CD8-positive, alpha-beta memory T cell (primary cell): ENCODE measurements at regions not wholly inside any gene's neighbourhood (a gene's known extent, or its start where the extent isn't known, plus 50 kb on each side); places are given as distances from the start of the nearest gene placed in this dataset.

Experiments
- CTCF ChIA-PET: fragments of 350-600 bp; sonication (Branson Sonifier 250); formaldehyde crosslinking; loops from one replicate; lab custom pipeline; 2021; ENCODE audit warnings: antibody characterized with exemption; lab: Charles Lee
- POLR2A ChIA-PET: fragments of 350-600 bp; sonication (Branson Sonifier 250); formaldehyde crosslinking; loops from one replicate; lab custom pipeline; 2021; ENCODE audit warnings: antibody characterized with exemption; lab: Charles Lee
- DNase-seq, 5 donors: peaks; one replicate each; pipeline versions ENCODE4 v3.0.0 to v3.0.0-alpha.2; 2020 to 2022; ENCODE audit warnings: mixed read lengths in 1 of 5
- H3K27ac ChIP-seq: one replicate; pipeline ENCODE4 v1.7.0; 2013; ENCODE audit warnings: low read depth, mild to moderate bottlenecking, low read length, moderate library complexity
- H3K27me3 ChIP-seq: 2 replicates; pipeline ENCODE4 v1.7.0; 2013; ENCODE audit warnings: low read length, mild to moderate bottlenecking; ENCODE audit not compliant: insufficient read depth, poor library complexity, severe bottlenecking
- H3K36me3 ChIP-seq: 2 replicates; pipeline ENCODE4 v1.7.0; 2013; ENCODE audit warnings: mild to moderate bottlenecking, low read length, moderate library complexity; ENCODE audit not compliant: insufficient read depth
- H3K4me1 ChIP-seq: 2 replicates; pipeline ENCODE4 v1.7.0; 2013; ENCODE audit warnings: mild to moderate bottlenecking, low read length, moderate library complexity; ENCODE audit not compliant: insufficient read depth
- H3K4me3 ChIP-seq: 2 replicates; pipeline ENCODE4 v1.7.0; 2013; ENCODE audit warnings: mild to moderate bottlenecking, low read length
- H3K9me3 ChIP-seq: 2 replicates; pipeline ENCODE4 v1.7.0; 2013; ENCODE audit warnings: mild to moderate bottlenecking, low read length
- H3K27ac Mint-ChIP-seq, 8 donors: one replicate each; pipeline ENCODE4 v1.8.0; 2020 to 2021; ENCODE audit warnings: mixed read lengths in 8 of 8, mild to moderate bottlenecking in 6 of 8, inconsistent platforms in 3 of 8, moderate library complexity in 3 of 8
- H3K27me3 Mint-ChIP-seq, 2 donors: one replicate each; pipeline ENCODE4 v1.8.0; 2020 to 2021; ENCODE audit warnings: mixed read lengths in 2 of 2, mild to moderate bottlenecking in 1 of 2, moderate library complexity in 1 of 2
- H3K36me3 Mint-ChIP-seq, 3 donors: one replicate each; pipeline ENCODE4 v1.8.0; 2020 to 2021; ENCODE audit warnings: mixed read lengths in 3 of 3, inconsistent platforms in 1 of 3, mild to moderate bottlenecking in 1 of 3
- H3K4me1 Mint-ChIP-seq, 3 donors: one replicate each; pipeline ENCODE4 v1.8.0; 2020 to 2021; ENCODE audit warnings: mixed read lengths in 3 of 3, inconsistent platforms in 1 of 3, mild to moderate bottlenecking in 1 of 3
- H3K4me3 Mint-ChIP-seq, 7 donors: one replicate each; pipeline ENCODE4 v1.8.0; 2020 to 2021; ENCODE audit warnings: mixed read lengths in 7 of 7, mild to moderate bottlenecking in 6 of 7, moderate library complexity in 4 of 7, inconsistent platforms in 2 of 7
- H3K9me3 Mint-ChIP-seq, 5 donors: one replicate each; pipeline ENCODE4 v1.8.0; 2020 to 2022; ENCODE audit warnings: mixed read lengths in 5 of 5, mild to moderate bottlenecking in 3 of 5, moderate library complexity in 2 of 5, inconsistent platforms in 1 of 5

- Histone ChIP-seq H3K4me1 (no peaks in the 10 kb centered on the region), H3K27ac (no peak overlapping the region), H3K36me3 (no peaks in the 10 kb centered on the region), H3K9me3 (no peaks in the 10 kb centered on the region), H3K27me3 (no peaks in the 10 kb centered on the region), H3K4me3 (no peak overlapping the region)
- H3K4me3 Mint-ChIP-seq: no peak overlapping the region
- no peak for DNase-seq
- POLR2A ChIA-PET: no interaction called here
- no peak overlapping the region for H3K27ac Mint-ChIP-seq
- no peaks in the 10 kb centered on the region for H3K4me1 Mint-ChIP-seq
- no peaks in the 10 kb centered on the region for H3K36me3 Mint-ChIP-seq
- H3K9me3 Mint-ChIP-seq: no peaks in the 10 kb centered on the region
- peaks cover 6 to 9% of the 10 kb centered on the region in 2 donors for H3K27me3 Mint-ChIP-seq
- CTCF ChIA-PET: no interaction called here
These were observed 99.3 kb upstream of the WWC1 start for GRCh38 chr5:168192120-168192519.

GRCh38 chr5:168193493-168194250, 97.8 kb upstream of the WWC1 start:
- no peak overlapping the region for H3K27ac Mint-ChIP-seq
- Histone ChIP-seq H3K9me3 (no peaks in the 10 kb centered on the region), H3K27me3 (no peaks in the 10 kb centered on the region), H3K4me1 (no peaks in the 10 kb centered on the region), H3K4me3 (no peak overlapping the region), H3K36me3 (no peaks in the 10 kb centered on the region), H3K27ac (no peak overlapping the region)
- CTCF ChIA-PET: interaction anchor here (0.9 kb wide), 1 partner anchor 24 kb away, joined by 3 read pairs; no protein-coding TSS in a partner anchor
- no peak for DNase-seq
- no peaks in the 10 kb centered on the region for H3K36me3 Mint-ChIP-seq
- no peaks in the 10 kb centered on the region for H3K9me3 Mint-ChIP-seq
- peaks cover 6 to 8% of the 10 kb centered on the region in 2 donors for H3K27me3 Mint-ChIP-seq
- H3K4me1 Mint-ChIP-seq: no peaks in the 10 kb centered on the region
- H3K4me3 Mint-ChIP-seq: no peak overlapping the region
- POLR2A ChIA-PET: no interaction called here

GRCh38 chr5:168195110-168195509, 96.3 kb upstream of the WWC1 start:
- Histone ChIP-seq H3K27ac (no peak overlapping the region), H3K4me1 (no peaks in the 10 kb centered on the region), H3K9me3 (no peaks in the 10 kb centered on the region), H3K4me3 (no peak overlapping the region), H3K36me3 (no peaks in the 10 kb centered on the region), H3K27me3 (no peaks in the 10 kb centered on the region)
- no peaks in the 10 kb centered on the region for H3K4me1 Mint-ChIP-seq
- no peak overlapping the region for H3K4me3 Mint-ChIP-seq
- ChIA-PET CTCF (no interaction called here), POLR2A (interaction anchor here (0.6 kb wide), 1 partner anchor 33 kb away, joined by 3 read pairs; no protein-coding TSS in a partner anchor)
- no peak overlapping the region for H3K27ac Mint-ChIP-seq
- H3K36me3 Mint-ChIP-seq: no peaks in the 10 kb centered on the region
- H3K9me3 Mint-ChIP-seq: no peaks in the 10 kb centered on the region
- peaks cover 6 to 7% of the 10 kb centered on the region in 2 donors for H3K27me3 Mint-ChIP-seq
- no peak for DNase-seq

- H3K4me1 ChIP-seq: no peaks in the 10 kb centered on the region
- Mint-ChIP-seq H3K9me3 (no peaks in the 10 kb centered on the region), H3K4me1 (no peaks in the 10 kb centered on the region), H3K36me3 (no peaks in the 10 kb centered on the region), H3K27me3 (peaks cover 6 to 7% of the 10 kb centered on the region in 2 donors), H3K27ac (no peak overlapping the region), H3K4me3 (no peak overlapping the region)
- H3K9me3 ChIP-seq: no peaks in the 10 kb centered on the region
- H3K27me3 ChIP-seq: no peaks in the 10 kb centered on the region
- H3K36me3 ChIP-seq: no peaks in the 10 kb centered on the region
- no peak for DNase-seq
- H3K4me3 ChIP-seq: no peak overlapping the region
- CTCF ChIA-PET: interaction anchor here (1.6 kb wide), 1 partner anchor 21 kb away, joined by 5 read pairs; no protein-coding TSS in a partner anchor
- H3K27ac ChIP-seq: no peak overlapping the region
- POLR2A ChIA-PET: no interaction called here
These were observed 93.1 kb upstream of the WWC1 start for GRCh38 chr5:168198359-168198758.

GRCh38 chr5:168202996-168203395, 88.4 kb upstream of the WWC1 start:
- DNase-seq: no peak
- H3K4me3 Mint-ChIP-seq: no peak overlapping the region
- H3K4me3 ChIP-seq: no peak overlapping the region
- H3K27me3 Mint-ChIP-seq: peaks cover 0 to 7% of the 10 kb centered on the region in 2 donors
- H3K27ac Mint-ChIP-seq: no peak overlapping the region
- H3K27ac ChIP-seq: no peak overlapping the region
- no peaks in the 10 kb centered on the region for H3K9me3 Mint-ChIP-seq
- H3K27me3 ChIP-seq: no peaks in the 10 kb centered on the region
- no peaks in the 10 kb centered on the region for H3K9me3 ChIP-seq
- H3K36me3 Mint-ChIP-seq: no peaks in the 10 kb centered on the region
- POLR2A ChIA-PET: no interaction called here
- no peaks in the 10 kb centered on the region for H3K4me1 Mint-ChIP-seq
- CTCF ChIA-PET: no interaction called here
- no peaks in the 10 kb centered on the region for H3K36me3 ChIP-seq
- no peaks in the 10 kb centered on the region for H3K4me1 ChIP-seq

GRCh38 chr5:168204165-168204564, 87.3 kb upstream of the WWC1 start:
- Mint-ChIP-seq H3K9me3 (no peaks in the 10 kb centered on the region), H3K4me3 (no peak overlapping the region), H3K36me3 (no peaks in the 10 kb centered on the region), H3K4me1 (no peaks in the 10 kb centered on the region), H3K27me3 (peaks cover 0 to 7% of the 10 kb centered on the region in 2 donors), H3K27ac (no peak overlapping the region)
- Histone ChIP-seq H3K9me3 (no peaks in the 10 kb centered on the region), H3K36me3 (no peaks in the 10 kb centered on the region), H3K27me3 (no peaks in the 10 kb centered on the region), H3K4me3 (no peak overlapping the region), H3K4me1 (no peaks in the 10 kb centered on the region), H3K27ac (no peak overlapping the region)
- DNase-seq: no peak
- ChIA-PET POLR2A (no interaction called here), CTCF (interaction anchor here (1.1 kb wide), 1 partner anchor 15 kb away, joined by 4 read pairs; no protein-coding TSS in a partner anchor)

GRCh38 chr5:168207450-168208029, 83.9 kb upstream of the WWC1 start:
- no peaks in the 10 kb centered on the region for H3K4me1 Mint-ChIP-seq
- Histone ChIP-seq H3K4me3 (no peak overlapping the region), H3K36me3 (no peaks in the 10 kb centered on the region), H3K27ac (no peak overlapping the region), H3K9me3 (no peaks in the 10 kb centered on the region), H3K27me3 (no peaks in the 10 kb centered on the region), H3K4me1 (no peaks in the 10 kb centered on the region)
- ChIA-PET CTCF (no interaction called here), POLR2A (no interaction called here)
- H3K4me3 Mint-ChIP-seq: no peak overlapping the region
- no peaks in the 10 kb centered on the region for H3K9me3 Mint-ChIP-seq
- no peaks in the 10 kb centered on the region for H3K36me3 Mint-ChIP-seq
- H3K27me3 Mint-ChIP-seq: peaks cover 4 to 10% of the 10 kb centered on the region in 2 donors
- H3K27ac Mint-ChIP-seq: no peak overlapping the region
- DNase-seq: no peak

GRCh38 chr5:168209244-168209995, 82.0 kb upstream of the WWC1 start:
- DNase-seq: no peak
- no peaks in the 10 kb centered on the region for H3K36me3 Mint-ChIP-seq
- ChIA-PET CTCF (interaction anchor here (1.5 kb wide), 1 partner anchor 10 kb away, joined by 4 read pairs; no protein-coding TSS in a partner anchor), POLR2A (no interaction called here)
- no peaks in the 10 kb centered on the region for H3K9me3 ChIP-seq
- no peaks in the 10 kb centered on the region for H3K36me3 ChIP-seq
- H3K27ac Mint-ChIP-seq: no peak overlapping the region
- no peaks in the 10 kb centered on the region for H3K4me1 Mint-ChIP-seq
- H3K4me3 ChIP-seq: no peak overlapping the region
- H3K27me3 Mint-ChIP-seq: peaks cover 8 to 9% of the 10 kb centered on the region in 2 donors
- no peak overlapping the region for H3K4me3 Mint-ChIP-seq
- H3K9me3 Mint-ChIP-seq: no peaks in the 10 kb centered on the region
- H3K27me3 ChIP-seq: no peaks in the 10 kb centered on the region
- no peaks in the 10 kb centered on the region for H3K4me1 ChIP-seq
- H3K27ac ChIP-seq: no peak overlapping the region
